HCT116 (cell line): ENCODE measurements at regions not wholly inside any gene's neighbourhood (a gene's known extent, or its start where the extent isn't known, plus 50 kb on each side); places are given as distances from the start of the nearest gene placed in this dataset.

Experiments used
- ATAC-seq: fragments of 200-7000 bp; cut with Tn5 transposase; 2 replicates; pipeline ENCODE4 v1.9.1; 2020; ENCODE audit warnings: mild to moderate bottlenecking, moderate library complexity
- BruUV-seq: library from RNA; stranded (reverse); fragments of 400-500 nt; replicated peaks from 2 replicates; lab custom pipeline; 2021; lab: Mats Ljungman, UMichigan
- CTCF ChIA-PET: fragments of 300-600 bp; sonication (Branson Sonifier 250); formaldehyde crosslinking; loops from one replicate; lab custom pipeline; 2021; ENCODE audit warnings: antibody characterized with exemption; lab: Charles Lee
- POLR2A ChIA-PET: fragments of 300-600, 350-600 bp; sonication (Branson Sonifier 250); formaldehyde crosslinking; loops from one replicate; lab custom pipeline; 2021; ENCODE audit warnings: antibody characterized with exemption; lab: Charles Lee
- RAD21 ChIA-PET, 2 experiments: fragments of 300-600 bp; sonication (Branson Sonifier 250); formaldehyde crosslinking; loops; one replicate each; lab custom pipeline; 2023; ENCODE audit warnings: low total read pairs in 2 of 2; ENCODE audit not compliant: uncharacterized antibody in 2 of 2, unreplicated experiment in 2 of 2, low non-redundant PET in 1 of 2; lab: Charles Lee
- DNase-seq: peaks from one replicate; pipeline ENCODE4 v3.0.0-alpha.2; 2010; ENCODE audit warnings: low read depth, low spot score
- H2AFZ ChIP-seq: fragments of 200-600 bp; shearing (Covaris generic), sonication (generic); 2 replicates; pipeline ENCODE4 v1.6.1; 2017; ENCODE audit warnings: low read depth, mixed run types, mixed read lengths, antibody characterized with exemption, low read length; ENCODE audit not compliant: poor library complexity, severe bottlenecking
- H3K27ac ChIP-seq: 2 replicates; pipeline ENCODE4 v1.5.1; 2012; ENCODE audit warnings: low read depth, low read length
- H3K27me3 ChIP-seq: fragments of 200-600 bp; sonication (generic); 2 replicates; pipeline ENCODE4 v1.6.1; 2016; ENCODE audit warnings: mixed run types, low read length, mixed read lengths; ENCODE audit not compliant: insufficient read depth
- H3K36me3 ChIP-seq, 2 experiments: fragments of 200-500 bp in 1 of 2; fragments of 200-600 bp in 1 of 2; sonication (Bioruptor generic) in 1 of 2; sonication (generic) in 1 of 2; 2 replicates each; pipeline versions ENCODE4 v1.5.1 to v1.6.1; 2014 to 2016; ENCODE audit warnings: low read length in 2 of 2, inconsistent platforms in 1 of 2, mixed read lengths in 1 of 2, mixed run types in 1 of 2; ENCODE audit not compliant: insufficient read depth in 2 of 2, control insufficient read depth in 1 of 2
- H3K4me1 ChIP-seq, 2 experiments: fragments of 200-600 bp in 1 of 2; sonication (generic) in 1 of 2; 2 replicates each; pipeline versions ENCODE4 v1.5.1 to v1.6.1; 2012 to 2017; ENCODE audit warnings: low read length in 2 of 2, inconsistent platforms in 1 of 2, mild to moderate bottlenecking in 1 of 2, mixed read lengths in 1 of 2, mixed run types in 1 of 2, moderate library complexity in 1 of 2; ENCODE audit not compliant: insufficient read depth in 2 of 2, control insufficient read depth in 1 of 2
- H3K4me2 ChIP-seq: fragments of 200-600 bp; sonication (generic); 2 replicates; pipeline ENCODE4 v1.6.1; 2017; ENCODE audit warnings: mixed run types, low read length, mixed read lengths
- H3K4me3 ChIP-seq, 2 experiments: fragments of 200-600 bp in 1 of 2; sonication (generic) in 1 of 2; replicated peaks in 1 of 2; 2 replicates each; pipeline ENCODE4 v1.5.1; 2011 to 2016; ENCODE audit warnings: low read length in 2 of 2, control low read depth in 1 of 2, low read depth in 1 of 2, mild to moderate bottlenecking in 1 of 2, mixed read lengths in 1 of 2, mixed run types in 1 of 2
- H3K79me2 ChIP-seq: fragments of 200-600 bp; sonication (generic); 2 replicates; pipeline ENCODE4 v1.6.1; 2017; ENCODE audit warnings: mild to moderate bottlenecking, mixed run types, low read length, moderate library complexity, mixed read lengths; ENCODE audit not compliant: insufficient read depth
- H3K9ac ChIP-seq: fragments of 200-600 bp; sonication (generic); 2 replicates; pipeline ENCODE4 v1.6.1; 2016; ENCODE audit warnings: low read length, mixed read lengths
- H3K9me2 ChIP-seq: fragments of 200-600 bp; sonication (generic), shearing (Covaris generic); 2 replicates; pipeline ENCODE4 v1.6.1; 2017; ENCODE audit warnings: mixed run types, mild to moderate bottlenecking, moderate library complexity; ENCODE audit not compliant: insufficient read depth
- H3K9me3 ChIP-seq, 2 experiments: fragments of 200-500 bp in 1 of 2; fragments of 200-600 bp in 1 of 2; sonication (Bioruptor generic) in 1 of 2; sonication (generic) in 1 of 2; 2 replicates each; pipeline ENCODE4 v1.6.1; 2014 to 2017; ENCODE audit warnings: low read length in 2 of 2, mixed read lengths in 2 of 2, inconsistent platforms in 1 of 2, low read depth in 1 of 2, mild to moderate bottlenecking in 1 of 2, mixed run types in 1 of 2, moderate library complexity in 1 of 2; ENCODE audit not compliant: control insufficient read depth in 1 of 2, insufficient read depth in 1 of 2
- H4K20me1 ChIP-seq: fragments of 200-600 bp; sonication (generic), shearing (Covaris generic); 2 replicates; pipeline ENCODE4 v1.6.1; 2017; ENCODE audit warnings: mixed run types, mild to moderate bottlenecking, moderate library complexity; ENCODE audit not compliant: insufficient read depth
- CBX3 ChIP-seq: IDR thresholded peaks from 2 replicates; pipeline ENCODE4 v1.6.1; 2012; ENCODE audit warnings: low read depth
- CEBPB ChIP-seq: IDR thresholded peaks from 2 replicates; pipeline ENCODE4 v1.6.1; 2012; ENCODE audit warnings: low read depth
- CTCF ChIP-seq, 3 experiments: fragments of 200-600 bp in 1 of 3; sonication (generic) in 1 of 3; IDR thresholded peaks in 2 of 3; conservative IDR thresholded peaks in 1 of 3; 2 replicates each; pipeline ENCODE4 v1.5.1; 2012 to 2017; ENCODE audit warnings: low read depth in 2 of 3, low read length in 2 of 3, antibody characterized with exemption in 1 of 3, borderline replicate concordance in 1 of 3, control low read depth in 1 of 3, mild to moderate bottlenecking in 1 of 3, mixed read lengths in 1 of 3, mixed run types in 1 of 3, moderate library complexity in 1 of 3; ENCODE audit not compliant: insufficient read depth in 1 of 3
- ELF1 ChIP-seq: IDR thresholded peaks from 2 replicates; pipeline ENCODE4 v1.6.1; 2012; ENCODE audit warnings: low read depth, borderline replicate concordance
- EZH2 ChIP-seq: fragments of 200-600 bp; sonication (generic); IDR thresholded peaks from 2 replicates; pipeline ENCODE4 v1.6.1; 2017; ENCODE audit warnings: antibody characterized with exemption, mixed run types
- JUND ChIP-seq: IDR thresholded peaks from 2 replicates; pipeline ENCODE4 v1.6.1; 2012
- POLR2A ChIP-seq: IDR thresholded peaks from 2 replicates; pipeline ENCODE4 v1.7.0; 2011; ENCODE audit warnings: borderline replicate concordance; ENCODE audit not compliant: insufficient read depth, insufficient read length; ENCODE audit errors: extremely low read depth
- POLR2AphosphoS5 ChIP-seq: IDR thresholded peaks from 2 replicates; pipeline ENCODE4 v1.6.1; 2011; ENCODE audit warnings: mild to moderate bottlenecking, low read depth, low read length, moderate library complexity
- REST ChIP-seq: IDR thresholded peaks from 2 replicates; pipeline ENCODE4 v1.6.1; 2012; ENCODE audit warnings: low read depth
- SIN3A ChIP-seq: IDR thresholded peaks from 2 replicates; pipeline ENCODE4 v1.6.1; 2012; ENCODE audit warnings: low read depth
- SRF ChIP-seq: IDR thresholded peaks from 2 replicates; pipeline ENCODE4 v1.6.1; 2012; ENCODE audit warnings: low read depth
- ZBTB33 ChIP-seq: IDR thresholded peaks from 2 replicates; pipeline ENCODE4 v1.6.1; 2011; ENCODE audit warnings: mild to moderate bottlenecking, low read length, moderate library complexity; ENCODE audit not compliant: insufficient replicate concordance; ENCODE audit errors: extremely low read depth
- ZFX ChIP-seq: fragments of 450-650 bp; IDR thresholded peaks from 2 replicates; pipeline ENCODE4 v1.6.1; 2017
- ZNF274 ChIP-seq: fragments of 200-500 bp; sonication (Bioruptor generic); IDR thresholded peaks from 2 replicates; pipeline ENCODE4 v1.6.1; 2014; ENCODE audit warnings: mild to moderate bottlenecking, low read depth, low read length, inconsistent platforms
- intact Hi-C: fragments of 100-400 bp; cut with micrococcal nuclease; formaldehyde crosslinking; loops from 2 replicates; pipeline ENCODE4 v1.10.0; 2022

- Histone ChIP-seq H3K9ac (no peak overlapping the region), H3K4me1 (no peaks in the 10 kb centered on the region), H3K9me3 (no peaks in the 10 kb centered on the region), H3K27me3 (peaks cover 5% of the 10 kb centered on the region; the same call in 1 of the 2 replicates), H3K79me2 (no peaks in the 10 kb centered on the region), H3K4me2 (no peak overlapping the region), H3K9me2 (no peaks in the 10 kb centered on the region), H3K27ac (no peak overlapping the region), H3K36me3 (no peaks in the 10 kb centered on the region), H3K4me3 (no peak overlapping the region), H2AFZ (no peak overlapping the region), H4K20me1 (no peaks in the 10 kb centered on the region)
- intact Hi-C loops = no loop called here
- ChIA-PET RAD21 (no interaction called here), POLR2A (no interaction called here), CTCF (no interaction called here)
- BruUV-seq = no TSS peak
- DNase-seq (no peak), ATAC-seq (no peak)
- no peak for TF ChIP-seq ZFX
- TF ChIP-seq JUND = no peak
- no peak for TF ChIP-seq SIN3A
- no peak for TF ChIP-seq ELF1
Observed at GRCh38 chr2:128593879-128594650, 275.4 kb upstream of the HS6ST1 start.

- H3K36me3 ChIP-seq = no peaks in the 10 kb centered on the region
- DNase-seq (no peak), ATAC-seq (no peak)
- ChIA-PET CTCF (no interaction called here), POLR2A (no interaction called here), RAD21 (no interaction called here)
- H3K9me2 ChIP-seq = no peaks in the 10 kb centered on the region
- no peaks in the 10 kb centered on the region for H4K20me1 ChIP-seq
- no peaks in the 10 kb centered on the region for H3K4me1 ChIP-seq
- no peaks in the 10 kb centered on the region for H3K79me2 ChIP-seq
- 0 out of 2 replicates have a peak, but pooled peaks cover 2% of the 10 kb centered on the region for H3K27me3 ChIP-seq
- intact Hi-C loops = no loop called here
- H3K4me2 ChIP-seq = no peak overlapping the region
- no peak overlapping the region for H3K27ac ChIP-seq
- no peak overlapping the region for H2AFZ ChIP-seq
- BruUV-seq = no TSS peak
- no peak overlapping the region for H3K9ac ChIP-seq
- no peaks in the 10 kb centered on the region for H3K9me3 ChIP-seq
- no peak overlapping the region for H3K4me3 ChIP-seq
- no peak for TF ChIP-seq POLR2AphosphoS5
- TF ChIP-seq CEBPB = no peak
- TF ChIP-seq ZFX = no peak
- no peak for TF ChIP-seq ZBTB33
- TF ChIP-seq POLR2A = no peak
- TF ChIP-seq SRF = no peak
- no peak for TF ChIP-seq CTCF (IDR thresholded peaks at IDR 0.05 in 2 of 3, conservative IDR thresholded peaks at IDR 0.05 in 1 of 3; ENCODE audit: borderline replicate concordance in 1 of 3, insufficient read depth in 1 of 3, low read depth in 2 of 3, low read length in 2 of 3)
- no peak for TF ChIP-seq ZNF274
- TF ChIP-seq SIN3A = no peak
- no peak for TF ChIP-seq EZH2
- TF ChIP-seq CBX3 = no peak
- TF ChIP-seq REST = no peak
Observed at GRCh38 chr2:128594651-128594910, 275.9 kb upstream of the HS6ST1 start.
